OCI-LY1 (cell line): ENCODE measurements at regions not wholly inside any gene's neighbourhood (a gene's known extent, or its start where the extent isn't known, plus 50 kb on each side); places are given as distances from the start of the nearest gene placed in this dataset.

ENCODE experiments used
- CTCF ChIP-seq: fragments of 200-600 bp; sonication (generic), shearing (Covaris generic); IDR thresholded peaks from 2 replicates; pipeline ENCODE4 v1.5.1; 2017; ENCODE audit warnings: mild to moderate bottlenecking, antibody characterized with exemption, low read length, moderate library complexity, mixed read lengths
- EZH2 ChIP-seq: fragments of 200-600 bp; sonication (generic), shearing (Covaris generic); IDR thresholded peaks from 2 replicates; pipeline ENCODE4 v1.8.0; 2017; ENCODE audit warnings: borderline replicate concordance, mixed run types, mild to moderate bottlenecking, antibody characterized with exemption, low read length, moderate library complexity, mixed read lengths

GRCh38 chr10:44564790-44565189, 179.9 kb upstream of the CXCL12 start:
- TF ChIP-seq CTCF (no peak), EZH2 (no peak)
